ENCODE measurements at regions not wholly inside any gene's neighbourhood (a gene's known extent, or its start where the extent isn't known, plus 50 kb on each side); places are given as distances from the start of the nearest gene placed in this dataset.

GRCh38 chr20:23249541-23249940 is 101.0 kb upstream of the NXT1 start:
- DNase-seq = no peak

GRCh38 chr20:23248461-23248882 is 102.1 kb upstream of the NXT1 start:
- no peak for DNase-seq

DNA sequence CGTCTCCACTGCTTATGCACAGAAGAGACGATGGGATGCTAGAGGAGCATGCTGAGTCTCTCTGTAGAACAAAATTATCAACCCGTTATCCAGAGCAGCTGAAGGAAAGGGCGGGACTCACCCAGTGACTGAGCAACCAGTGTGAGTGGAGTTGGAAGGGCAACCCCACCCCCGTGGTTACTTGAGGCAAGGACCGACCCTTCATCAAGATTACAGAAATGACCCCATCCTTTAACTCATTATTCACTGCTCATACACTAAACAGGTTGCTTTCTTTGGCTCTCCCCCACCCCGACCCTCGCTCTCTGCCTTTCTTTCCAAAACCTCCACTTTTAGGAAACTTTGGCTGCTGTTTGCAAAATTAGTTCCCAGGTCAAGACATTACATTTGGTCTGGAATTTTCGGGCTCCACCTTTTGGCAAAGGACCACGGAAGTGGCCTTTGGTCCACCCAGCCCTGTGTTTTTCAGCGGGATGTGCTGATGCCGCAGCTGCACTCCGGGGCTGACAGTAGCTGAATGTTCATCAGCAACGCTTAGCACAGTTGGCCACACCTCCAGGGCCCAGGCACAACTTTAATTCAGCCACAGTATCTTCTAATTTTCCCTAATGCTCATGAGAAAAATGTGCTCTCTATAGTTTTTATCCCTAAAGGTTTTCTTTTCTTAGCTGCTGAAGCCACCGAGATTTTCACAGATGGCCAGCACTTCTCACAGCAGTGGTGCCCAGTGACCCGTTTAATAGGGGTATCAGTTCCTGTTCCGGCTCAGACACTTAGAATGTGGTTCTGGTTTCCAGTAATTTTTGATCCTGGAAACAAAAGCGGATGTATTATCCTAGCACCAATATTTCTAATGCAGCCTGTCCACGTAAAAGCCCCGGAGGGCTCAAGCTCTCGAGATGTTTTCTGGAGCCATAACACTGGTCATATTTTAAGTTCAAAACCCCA is 103.6 kb upstream of the NXT1 start:
- no peak for DNase-seq

DNA sequence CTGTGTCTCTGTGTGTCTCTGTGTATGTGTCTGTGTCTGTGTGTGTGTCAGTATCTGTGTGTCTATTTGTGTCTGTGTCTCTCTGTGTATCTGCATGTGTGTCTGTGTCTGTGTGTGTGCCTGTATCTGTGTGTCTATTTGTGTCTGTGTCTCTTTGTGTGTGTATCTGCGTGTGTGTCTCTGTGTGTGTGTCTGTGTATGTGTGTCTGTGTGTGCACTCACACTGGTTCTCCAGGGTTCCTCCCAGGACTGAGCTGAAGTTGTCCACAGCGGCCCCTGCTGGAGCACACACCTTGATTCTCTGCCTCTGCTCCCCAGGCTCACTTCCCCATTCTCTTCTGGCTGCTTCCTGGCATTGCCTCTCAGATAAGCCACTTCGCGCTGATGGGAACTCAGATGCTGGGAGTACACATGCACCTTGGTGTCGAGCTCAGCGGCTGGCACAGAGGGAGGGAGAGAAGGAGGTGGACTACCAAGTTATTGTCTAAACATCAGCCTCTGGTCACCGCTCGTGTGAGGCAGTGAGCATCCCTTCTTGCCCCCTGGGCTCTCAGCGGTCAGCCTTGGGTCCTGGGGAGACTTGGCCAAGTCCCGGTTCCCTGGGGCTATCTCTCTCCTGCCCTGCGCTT is 104.9 kb upstream of the NXT1 start:
- peak; percentile 32 for DNase-seq

GRCh38 chr20:23244916-23245552 is 105.6 kb upstream of the NXT1 start:
- no peak for DNase-seq

DNA sequence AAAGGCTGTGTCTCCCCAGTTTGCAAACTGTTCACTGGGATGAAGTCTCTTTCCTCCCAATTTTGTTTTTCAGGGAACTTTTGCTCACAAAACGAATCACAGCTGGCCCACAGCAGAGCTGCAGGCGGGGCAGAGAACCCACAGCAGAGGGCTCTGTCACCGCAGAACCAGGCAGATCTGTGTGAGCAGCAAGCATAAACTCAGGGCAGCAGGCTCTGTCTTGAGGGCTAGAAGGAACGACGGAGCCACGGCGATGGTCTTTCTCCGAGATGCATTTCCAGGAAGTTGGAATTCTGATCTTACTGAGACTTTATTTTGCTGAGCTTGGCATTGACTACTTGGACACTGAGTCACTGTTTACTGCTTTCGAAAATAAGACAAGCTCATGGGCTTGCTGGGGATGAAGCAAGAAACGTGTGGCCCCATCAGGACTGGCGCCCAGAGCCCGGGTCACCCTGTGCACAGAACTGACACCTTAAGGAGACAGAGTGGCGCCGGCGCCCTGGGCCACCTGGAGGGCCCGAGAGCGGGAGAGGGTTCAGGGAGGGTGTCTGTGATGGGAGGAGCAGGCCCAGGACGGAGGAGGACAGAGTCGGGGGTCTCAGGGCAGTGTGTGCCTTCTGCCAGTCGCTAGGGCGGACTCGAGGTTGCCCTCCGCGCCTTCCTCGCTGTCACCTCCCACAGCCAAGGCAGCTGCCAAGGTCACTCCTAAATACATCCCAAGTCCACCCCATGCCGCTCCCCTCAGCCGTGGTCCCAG is 106.3 kb upstream of the NXT1 start:
- no peak for DNase-seq

- DNase-seq = no peak
Measured at GRCh38 chr20:23243791-23244155, 106.8 kb upstream of the NXT1 start.

DNA sequence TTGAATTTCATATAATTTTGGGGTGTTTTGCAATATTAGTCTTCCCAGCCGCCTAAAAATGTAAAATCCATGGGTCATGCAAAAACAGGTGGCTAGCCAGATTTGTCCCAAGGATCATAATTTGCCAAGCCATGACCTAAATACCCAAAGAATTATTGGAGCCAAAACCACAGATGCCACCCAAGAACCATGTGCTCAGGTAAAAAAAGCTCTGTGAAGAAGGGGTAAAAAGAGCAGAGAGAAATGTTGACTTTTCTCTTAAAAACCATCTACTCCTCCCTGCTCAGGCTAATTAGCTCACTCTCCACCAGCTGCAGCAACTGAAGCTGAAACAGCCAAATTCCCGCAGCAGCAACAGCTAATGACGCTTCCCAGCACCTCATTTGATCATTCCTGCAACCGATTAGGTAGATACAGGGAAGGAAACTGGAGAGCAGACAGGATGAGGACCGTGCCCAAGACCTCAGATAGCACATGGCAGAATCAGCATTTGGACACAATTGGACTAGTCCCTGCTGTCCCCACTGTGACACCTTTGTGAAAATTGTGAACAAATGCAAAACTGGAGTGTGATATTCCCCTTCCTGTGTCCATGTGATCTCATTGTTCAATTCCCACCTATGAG is 107.9 kb upstream of the NXT1 start:
- no peak for DNase-seq

DNA sequence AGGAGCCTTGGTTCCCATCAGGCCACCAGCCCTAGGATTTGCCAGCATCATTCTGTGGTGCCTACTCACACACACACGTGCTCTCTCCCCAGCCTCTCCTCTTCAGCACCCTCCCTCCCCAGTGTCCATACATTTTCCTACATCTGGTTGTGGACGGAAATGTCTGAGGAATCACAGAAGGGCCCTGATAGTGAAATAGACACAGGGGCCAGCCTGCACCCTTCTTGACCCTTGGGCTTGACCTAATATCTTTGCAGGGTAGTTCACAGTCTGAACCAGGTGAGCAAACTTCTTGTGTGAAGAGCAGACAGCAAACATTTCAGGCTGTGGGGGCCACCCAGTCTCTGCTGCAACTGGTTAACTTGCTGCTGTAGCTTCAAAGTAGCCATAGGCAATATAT is 108.5 kb upstream of the NXT1 start:
- DNase-seq = no peak

DNA sequence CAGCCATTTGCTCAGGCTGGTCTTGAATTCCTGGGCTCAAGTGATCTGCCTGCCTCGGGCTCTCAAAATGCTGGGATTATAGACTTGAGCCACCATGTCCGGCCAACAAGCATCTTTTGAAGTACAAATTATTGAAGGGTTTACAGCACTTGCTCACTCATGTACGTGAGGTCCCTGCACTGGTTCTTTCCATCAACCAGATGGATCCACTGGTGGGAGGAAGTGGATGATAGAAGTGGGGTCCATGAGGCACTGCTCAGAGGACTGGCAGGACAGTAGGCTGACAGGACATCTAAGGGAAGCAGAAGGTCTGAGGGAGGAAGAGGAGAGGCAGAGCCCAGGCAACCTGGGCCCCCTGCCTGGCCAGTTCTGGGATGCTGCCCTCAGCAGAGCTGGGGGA is 109.2 kb upstream of the NXT1 start:
- DNase-seq = no peak

GRCh38 chr20:23240519-23240918 is 110.1 kb upstream of the NXT1 start:
- DNase-seq = no peak

DNA sequence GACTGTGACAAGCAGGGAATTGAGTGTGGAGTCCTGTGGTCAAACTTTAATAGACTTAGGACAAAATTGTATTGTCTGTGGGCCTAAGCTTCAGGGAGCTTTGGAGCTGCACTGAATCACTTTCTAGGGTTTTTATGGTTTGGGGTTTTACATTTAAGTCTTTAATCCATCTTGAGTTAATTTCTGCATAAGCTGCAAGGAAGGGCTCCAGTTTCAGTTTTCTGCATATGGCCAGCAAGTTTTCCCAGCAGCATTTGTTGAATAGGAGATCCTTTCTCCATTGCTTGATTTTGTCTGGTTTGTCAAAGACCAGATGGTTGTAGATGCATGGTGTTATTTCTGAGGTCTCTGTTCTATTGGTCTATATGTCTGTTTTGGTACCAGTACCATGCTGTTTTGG is 113.4 kb upstream of the NXT1 start:
- no peak for DNase-seq

DNA sequence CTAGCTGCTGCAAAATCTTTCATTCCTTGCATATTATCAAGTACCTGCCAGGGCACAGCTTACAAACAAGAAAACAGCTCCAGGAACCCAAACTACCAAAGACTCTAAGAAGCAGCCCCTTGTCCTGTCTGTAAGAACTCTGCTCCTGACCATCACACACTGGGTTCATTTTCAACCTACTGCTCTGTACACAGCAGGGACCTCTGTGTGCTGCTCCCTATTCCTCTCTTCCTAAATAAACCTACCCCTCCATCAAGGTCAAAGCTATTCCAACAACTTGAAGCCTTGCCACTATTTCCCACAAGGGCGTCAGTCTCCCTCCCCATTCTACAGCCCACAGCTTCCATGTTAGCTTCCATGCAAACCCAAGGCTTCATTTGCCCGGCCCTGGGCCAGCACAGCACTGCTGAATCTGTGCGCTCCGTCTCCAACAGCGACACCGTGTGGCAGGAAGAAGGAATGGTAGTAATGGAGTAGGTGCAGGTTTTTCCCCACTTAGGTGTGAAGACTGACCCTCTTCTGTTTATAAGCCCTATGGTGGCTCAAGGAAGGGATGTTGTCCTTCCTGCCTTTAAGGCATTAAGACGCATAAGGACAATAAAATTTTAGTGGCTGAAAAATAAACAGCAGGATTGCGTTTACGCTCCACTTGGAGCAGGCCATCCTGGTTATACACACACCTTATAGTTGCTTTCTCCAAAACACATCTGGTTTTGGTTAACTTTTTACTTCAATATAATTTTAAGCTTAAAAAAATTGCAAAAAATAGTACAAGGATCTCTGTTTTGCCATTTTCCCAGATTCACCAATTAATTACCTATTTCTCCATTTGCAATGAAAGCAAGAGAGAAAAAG is 115.2 kb upstream of the NXT1 start:
- peak; percentile 11 for DNase-seq

DNA sequence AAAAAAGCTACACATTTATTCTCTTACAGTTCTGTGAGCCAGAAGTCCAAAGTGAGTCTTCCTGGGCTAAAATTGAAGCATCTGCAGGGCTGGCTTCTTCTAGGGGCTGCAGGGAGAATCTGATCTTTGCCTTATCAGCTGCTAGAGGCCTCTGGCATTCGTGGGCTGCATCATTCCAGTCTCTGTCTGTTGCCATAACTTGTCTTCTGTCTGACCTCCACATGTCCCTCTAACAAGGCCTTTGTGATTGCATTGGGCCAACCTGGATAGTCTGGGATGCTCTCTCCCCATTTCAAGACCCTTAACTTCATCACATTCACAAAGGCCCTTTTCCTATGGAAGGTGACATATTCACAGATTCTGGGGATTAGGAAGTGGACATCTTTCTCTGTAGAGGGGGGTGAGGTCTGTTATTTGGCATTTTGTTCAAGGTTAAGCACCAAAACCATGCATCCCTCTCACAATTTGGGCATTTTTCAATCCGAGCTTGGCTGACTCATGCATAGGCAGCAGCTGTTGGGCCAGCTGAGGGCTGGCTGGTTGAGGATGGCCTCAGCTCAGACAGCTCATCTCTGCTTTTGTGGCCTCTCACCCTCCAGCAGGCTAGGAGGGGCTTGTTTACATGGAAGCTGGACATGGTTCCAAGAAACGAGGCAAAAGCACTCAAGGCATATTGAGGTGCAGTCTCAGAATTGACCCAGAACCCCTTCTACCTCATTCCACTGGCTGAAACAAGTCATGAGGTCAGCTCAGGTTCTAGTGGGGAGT is 116.1 kb upstream of the NXT1 start:
- DNase-seq = no peak

DNA sequence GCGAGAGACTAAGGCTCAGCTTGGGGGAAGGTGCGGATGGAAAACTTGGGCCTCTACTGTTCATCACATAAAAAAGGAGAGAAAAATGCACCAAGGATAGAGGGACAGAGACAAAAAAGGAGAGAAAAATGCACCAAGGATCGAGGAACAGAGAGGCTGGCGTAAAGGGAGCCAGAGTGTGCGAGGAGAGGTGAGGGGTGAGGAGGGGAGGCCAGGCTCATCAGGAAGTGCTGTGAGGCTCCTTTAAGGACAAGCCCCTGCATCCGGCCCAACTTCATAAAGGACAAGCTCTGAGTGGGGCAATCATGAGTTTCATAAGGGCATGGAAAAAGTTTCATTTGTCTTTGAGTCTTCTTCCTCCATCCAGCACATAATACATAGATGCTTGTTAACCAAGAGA is 117.2 kb upstream of the NXT1 start:
- DNase-seq = no peak

GRCh38 chr20:23232679-23233308 is 117.8 kb upstream of the NXT1 start:
- no peak for DNase-seq

DNA sequence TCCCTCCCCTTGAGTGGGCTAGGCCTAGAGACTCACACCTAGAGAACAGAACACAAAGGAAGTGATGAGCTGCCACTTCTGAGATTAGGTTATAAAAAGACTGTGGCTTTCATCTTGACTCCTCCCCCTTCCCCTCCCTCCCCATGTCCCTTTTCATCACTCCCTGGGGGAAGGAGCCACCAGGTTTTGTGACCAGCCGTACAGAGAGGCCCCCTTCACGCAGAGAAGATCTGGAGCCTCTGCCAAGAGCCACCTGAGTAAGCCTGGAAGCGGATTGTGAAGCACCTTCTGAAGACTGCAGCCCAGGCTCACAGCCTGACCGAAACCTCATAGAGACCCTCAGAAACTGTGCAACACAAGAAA is 118.4 kb upstream of the NXT1 start:
- no peak for DNase-seq

DNA sequence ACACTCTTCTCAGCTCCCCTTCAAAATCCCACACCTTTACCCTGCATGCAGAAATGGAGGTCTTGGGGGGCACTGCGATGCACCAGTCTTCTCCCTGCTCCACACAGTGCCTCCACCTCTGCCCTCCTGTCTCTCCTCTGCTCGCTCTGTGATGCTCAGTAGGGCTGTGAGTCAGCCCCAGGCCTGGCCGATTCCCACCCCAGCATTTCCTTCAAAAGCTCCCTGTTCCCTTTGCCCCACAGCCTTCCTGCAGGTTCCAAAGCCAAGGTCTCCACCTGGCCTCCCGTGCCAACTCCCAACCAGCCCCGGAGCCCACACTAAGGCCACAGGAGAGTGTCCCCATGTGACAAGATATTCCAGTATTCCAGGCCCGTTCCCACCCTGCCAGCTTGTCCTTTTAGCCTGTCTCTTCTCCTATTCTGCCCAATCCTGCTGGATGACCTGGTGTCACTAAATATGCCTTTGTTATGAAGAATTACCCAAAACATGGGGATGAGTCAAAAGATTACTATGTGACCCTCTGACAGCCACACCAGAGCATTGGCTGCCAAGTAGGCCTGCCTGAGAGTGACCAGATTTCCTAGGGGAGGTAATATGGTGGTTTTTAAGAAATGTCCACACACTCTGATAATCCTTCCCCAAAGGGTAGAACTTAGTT is 118.9 kb upstream of the NXT1 start:
- no peak for DNase-seq

DNA sequence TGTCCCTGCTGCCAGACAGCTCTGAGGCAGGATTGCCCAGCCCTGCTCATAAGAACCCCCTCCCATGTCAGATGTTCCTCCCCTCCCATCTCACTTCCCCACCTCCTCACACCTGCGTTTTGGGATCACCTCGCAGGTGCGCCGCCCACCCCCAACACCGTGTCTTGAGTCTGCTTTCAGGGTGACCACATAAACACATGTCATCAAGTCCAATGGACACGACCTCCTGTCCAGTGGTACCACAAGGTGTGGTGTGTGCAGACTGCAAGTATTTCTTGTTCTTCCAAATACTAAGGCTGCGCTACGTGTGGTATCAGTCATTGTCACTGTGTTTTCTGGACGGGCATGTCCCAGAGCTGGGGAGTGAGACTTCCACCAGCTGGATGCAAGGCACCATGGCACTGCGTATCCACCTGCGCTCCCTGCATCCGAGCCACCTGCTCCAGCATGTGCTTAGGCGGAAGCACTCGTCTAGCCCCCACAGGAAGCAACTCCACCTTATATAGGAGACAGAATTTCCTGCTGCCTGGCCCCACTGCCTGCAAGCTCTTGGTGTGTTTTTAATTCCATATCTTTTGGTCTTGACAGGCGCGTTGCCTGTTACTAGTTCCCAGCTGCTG is 119.7 kb upstream of the NXT1 start:
- no peak for DNase-seq

GRCh38 chr20:23229989-23230388 is 120.6 kb upstream of the NXT1 start:
- no peak for DNase-seq
